GF-D8 (cell line): ENCODE measurements at regions not wholly inside any gene's neighbourhood (a gene's known extent, or its start where the extent isn't known, plus 50 kb on each side); places are given as distances from the start of the nearest gene placed in this dataset.

Source experiments
- DNase-seq: peaks from one replicate; lab custom pipeline; 2025; lab: John Stamatoyannopoulos, UW

DNA sequence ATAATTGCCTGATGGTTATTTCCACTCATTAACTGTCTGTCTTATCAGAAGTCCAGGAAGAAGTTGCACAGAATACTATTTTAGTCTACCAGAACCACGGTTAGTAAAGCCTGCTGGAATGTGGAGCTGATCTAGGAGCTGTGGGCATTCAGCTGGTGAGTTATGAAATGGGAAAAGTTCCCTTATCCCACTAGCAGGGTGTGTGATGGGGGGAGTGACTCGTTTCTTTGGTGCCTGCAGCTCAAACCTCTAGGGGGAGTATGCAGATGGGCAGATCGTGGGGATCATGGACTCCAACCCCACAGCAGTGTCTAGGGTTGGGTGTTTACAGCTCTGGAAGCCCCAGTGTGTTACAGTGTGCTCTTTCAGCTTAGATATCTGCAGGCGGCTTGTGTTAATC lies 305.7 kb upstream of the BOD1L1 start:
- DNase-seq: no peak

DNA sequence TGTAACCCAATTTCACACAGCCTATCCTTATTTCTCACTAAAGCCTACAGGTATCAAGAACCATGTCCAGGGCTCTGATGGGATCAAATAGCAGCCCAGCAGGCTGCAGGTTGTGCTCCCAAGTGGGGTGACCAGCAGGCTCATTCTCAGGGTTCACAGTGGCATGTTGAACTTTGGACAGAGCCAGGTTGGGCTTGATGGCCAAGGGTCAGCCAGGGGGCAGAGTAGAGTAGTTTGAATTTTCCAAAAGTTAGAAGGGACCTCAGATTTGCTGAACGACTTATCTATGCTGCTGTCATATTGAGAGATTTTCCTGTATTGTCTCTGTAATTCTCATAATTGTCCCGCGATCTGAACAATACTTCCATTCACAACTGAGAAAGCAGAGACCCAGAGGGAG lies 310.8 kb upstream of the BOD1L1 start:
- DNase-seq: no peak

DNA sequence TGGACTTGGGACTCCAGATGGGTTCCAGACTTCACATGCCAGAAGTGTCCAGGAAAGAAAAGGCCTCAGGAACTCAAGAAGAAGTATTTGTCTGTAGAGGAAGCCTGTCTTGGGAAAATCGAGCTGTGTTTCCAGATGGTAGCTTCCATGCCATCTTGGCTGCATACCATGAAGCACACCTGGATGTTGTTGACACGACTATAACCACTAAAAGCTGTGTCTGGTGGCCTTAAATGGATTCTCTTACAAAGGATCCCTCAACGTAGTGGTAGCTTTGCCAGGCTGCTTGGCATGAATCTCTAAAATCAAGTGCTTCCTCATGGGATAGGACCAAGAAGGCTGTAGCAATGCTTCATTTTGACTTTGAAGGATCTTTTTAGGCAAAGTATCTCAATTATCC lies 313.4 kb upstream of the BOD1L1 start:
- no peak for DNase-seq

DNA sequence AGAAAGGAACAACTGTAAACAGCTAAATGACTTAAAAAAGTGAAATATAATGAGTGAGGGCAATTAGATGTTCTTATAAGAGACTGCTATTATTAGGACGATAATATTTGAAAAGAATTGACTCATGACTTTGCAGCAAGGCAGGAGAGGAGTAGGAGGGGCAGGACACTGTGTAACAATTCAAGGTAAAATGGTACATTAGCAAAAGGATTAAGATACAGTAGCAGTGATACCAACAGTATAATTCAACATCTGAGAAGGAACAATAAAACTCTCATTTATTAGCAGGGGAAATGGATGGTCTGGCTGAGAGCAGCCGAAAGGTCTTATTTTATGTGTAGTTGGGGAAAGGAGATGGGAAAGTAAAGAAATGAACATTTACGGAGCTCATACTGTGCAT lies 315.5 kb upstream of the BOD1L1 start:
- no peak for DNase-seq

DNA sequence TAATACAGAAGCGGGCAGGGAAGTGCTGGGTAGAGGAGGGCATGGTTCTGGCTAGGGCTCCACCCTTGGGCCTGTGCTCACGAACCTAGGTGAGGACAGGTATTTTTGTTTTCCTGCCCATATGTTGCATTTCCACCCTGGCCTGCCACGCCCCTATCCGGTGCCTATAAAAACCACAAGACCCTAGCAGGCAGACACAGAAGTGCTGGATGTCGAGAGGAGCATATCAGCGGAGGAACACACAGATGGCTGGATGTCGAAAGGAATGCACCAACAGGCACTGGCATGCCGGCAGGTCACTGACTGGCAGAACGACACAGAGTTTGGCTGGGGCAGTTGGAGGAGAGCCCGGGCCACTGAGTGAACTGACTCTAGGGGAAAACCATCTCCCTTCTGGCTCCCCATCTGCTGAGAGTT lies 316.6 kb upstream of the BOD1L1 start:
- no peak for DNase-seq

DNA sequence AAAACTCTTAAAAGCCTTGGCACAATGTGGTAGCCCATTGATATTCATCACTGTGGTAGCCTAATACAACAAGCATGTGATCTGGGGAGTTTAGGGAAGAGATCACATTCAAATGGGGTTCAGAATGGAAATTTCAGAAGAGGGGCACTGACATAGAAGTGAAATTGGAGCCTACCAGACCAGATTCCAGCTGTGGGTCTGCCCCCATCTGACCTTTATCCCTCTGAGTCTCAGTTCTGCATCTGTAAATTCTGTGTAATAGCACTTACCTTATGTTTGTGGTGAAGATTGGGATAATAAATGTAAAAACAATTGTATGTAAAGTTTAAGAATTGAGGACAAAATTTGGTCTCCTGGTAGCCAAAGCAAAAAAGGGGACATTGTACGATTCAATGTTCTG lies 320.4 kb upstream of the BOD1L1 start:
- no peak for DNase-seq

DNA sequence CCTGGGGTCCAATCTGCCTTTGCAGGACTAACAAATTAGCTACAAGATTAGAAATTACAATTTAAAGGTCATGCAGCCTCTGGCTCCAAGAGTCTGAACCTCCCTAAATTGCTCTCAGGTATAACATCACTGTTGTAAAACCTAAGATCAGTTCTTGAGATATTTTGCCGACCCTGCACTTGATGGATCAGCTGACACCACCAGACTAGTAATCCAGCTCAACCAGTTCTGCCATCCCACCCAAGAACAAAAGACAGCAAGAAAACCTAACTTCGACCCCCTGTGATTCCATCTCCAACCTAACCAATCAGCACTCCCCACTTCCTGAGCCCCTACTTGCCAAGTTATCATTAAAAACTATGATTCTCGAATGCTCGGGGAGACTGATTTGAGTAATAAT lies 323.0 kb upstream of the BOD1L1 start:
- DNase-seq: no peak

DNA sequence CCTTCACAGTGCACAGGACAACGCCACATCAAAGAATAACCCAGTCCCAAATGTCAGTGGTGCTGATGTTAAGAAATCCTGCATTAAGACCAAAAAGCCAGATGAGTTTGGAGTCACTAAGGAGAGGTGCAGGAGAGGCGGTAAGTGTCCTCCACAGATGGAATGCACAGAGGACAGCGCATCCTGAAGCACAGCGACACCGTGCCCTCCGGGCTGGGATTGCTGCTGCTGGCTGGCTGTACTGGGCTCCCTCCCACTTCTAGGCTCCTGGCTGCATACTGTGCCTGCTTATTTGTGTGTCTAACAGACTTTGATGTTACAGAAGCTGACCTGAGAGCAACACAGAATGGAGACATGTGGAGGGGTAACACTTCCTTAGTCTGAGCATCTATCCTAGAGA lies 325.6 kb upstream of the BOD1L1 start:
- no peak for DNase-seq

DNA sequence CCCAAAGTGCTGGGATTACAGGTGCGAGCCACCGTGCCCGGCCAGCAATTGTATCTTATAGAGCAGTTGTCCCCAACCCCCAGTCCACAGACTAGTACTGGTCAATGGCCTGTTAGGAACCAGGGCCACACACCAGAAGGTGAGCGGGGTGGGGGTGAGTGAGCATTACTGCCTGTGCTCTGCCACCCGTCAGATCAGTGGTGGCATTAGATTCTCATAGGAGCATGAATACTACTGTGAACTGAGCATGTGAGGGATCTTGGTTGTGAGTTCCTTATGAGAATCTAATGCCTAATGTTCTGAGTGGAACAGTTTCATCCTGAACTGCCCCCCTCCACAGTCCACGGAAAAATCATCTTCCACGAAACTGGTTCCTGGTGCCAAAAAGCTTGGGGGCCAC lies 328.0 kb upstream of the BOD1L1 start:
- no peak for DNase-seq

DNA sequence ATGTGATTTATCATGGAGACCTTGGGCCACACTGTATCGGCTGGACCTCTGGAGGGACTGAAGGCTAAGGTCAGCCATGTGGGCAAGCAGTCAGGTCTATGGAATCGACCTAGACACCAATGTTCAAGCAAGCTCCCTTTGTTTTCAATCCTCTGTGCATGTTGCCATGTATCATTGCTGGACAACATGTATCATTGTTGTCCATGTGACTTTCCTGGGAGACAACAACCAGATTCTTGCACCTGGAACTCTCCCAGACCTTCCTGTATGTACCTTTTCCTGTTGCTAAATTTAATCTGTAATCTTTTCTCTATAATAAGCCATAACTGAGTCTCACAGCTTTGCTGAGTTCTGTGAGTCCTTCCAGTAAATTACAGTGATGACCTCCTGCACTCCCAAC lies 329.4 kb upstream of the BOD1L1 start:
- DNase-seq: no peak

DNA sequence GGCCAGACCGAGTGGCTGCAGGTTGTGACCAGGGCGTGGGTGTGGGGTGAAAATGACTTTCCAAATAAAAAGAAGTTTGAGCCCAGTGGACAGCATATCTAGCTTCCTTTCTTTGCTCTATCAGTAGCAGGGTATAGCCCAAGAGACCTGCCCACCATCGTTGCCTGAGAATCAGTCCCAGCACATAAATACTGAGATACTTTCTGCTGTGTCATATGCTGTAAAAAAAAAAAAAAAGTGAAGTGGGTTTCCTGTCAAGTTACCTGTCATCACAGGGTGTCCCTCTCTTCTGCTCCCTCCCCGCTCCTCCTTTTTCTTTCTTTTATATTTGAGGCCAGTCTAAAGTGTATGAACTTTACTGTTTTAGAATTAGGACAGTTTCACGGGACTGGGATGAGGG lies 330.3 kb upstream of the BOD1L1 start:
- DNase-seq: no peak

DNA sequence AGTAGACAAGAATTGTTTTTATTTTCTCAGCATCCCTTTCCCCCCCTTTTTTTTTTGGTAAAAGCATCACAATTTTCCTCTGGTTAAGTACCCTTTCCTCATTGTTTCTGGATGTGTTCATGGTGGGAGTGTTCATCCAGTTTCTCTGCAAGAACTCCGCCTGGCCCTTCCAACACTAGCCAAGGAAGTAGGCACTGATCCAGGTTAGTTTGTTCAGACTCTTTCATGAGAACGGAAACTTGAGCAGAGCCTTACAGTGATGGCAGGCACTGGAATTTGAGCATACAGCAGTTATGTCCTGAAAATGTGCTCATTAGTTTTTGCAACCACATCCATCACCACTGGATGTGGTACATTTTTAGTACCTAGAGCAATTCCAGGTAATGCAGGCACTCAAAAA lies 336.1 kb upstream of the BOD1L1 start:
- DNase-seq: no peak

DNA sequence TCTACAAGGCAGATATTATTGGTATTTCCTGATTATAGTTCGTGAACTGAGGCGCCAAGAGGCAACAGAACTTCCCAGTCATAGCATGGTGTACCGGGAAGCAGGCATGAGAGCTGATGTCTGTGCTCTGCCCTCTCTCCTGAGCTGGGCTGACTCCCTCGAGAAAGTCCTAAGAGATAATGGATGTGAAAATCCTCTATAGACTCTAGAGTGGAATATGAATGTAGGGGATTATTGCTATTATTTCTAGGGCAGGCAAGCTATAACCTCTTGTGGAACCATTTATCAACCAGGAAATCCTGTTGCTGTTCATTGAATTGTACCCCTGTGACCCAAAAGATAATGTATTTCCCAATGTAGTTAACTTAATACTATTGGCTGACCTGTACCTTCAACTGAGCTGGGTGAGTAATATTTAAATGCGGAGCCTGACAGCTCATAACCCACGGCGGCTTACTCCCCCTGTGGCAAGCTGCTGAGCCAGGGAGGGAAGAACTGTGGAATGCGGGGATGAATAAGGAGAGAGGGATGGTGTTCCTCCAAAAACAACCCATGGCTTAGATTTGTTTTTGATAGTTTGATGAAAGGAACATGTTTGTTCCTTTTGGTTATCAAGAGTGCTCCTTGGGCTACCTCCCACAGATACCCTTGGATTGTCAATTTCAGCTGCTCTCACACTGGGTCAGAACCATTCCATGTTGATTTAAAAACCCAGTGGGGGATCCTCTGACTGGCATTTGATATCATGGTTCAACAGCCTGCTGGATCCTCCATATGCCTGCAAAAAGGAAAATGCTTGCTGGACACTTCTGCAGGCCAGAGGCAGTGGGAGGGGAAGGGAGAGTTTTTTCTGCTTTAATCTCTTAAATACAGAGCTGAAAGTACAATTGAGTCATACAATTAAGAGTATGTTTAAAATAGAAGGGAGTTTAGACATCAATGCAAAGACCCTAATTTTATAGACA lies 339.0 kb upstream of the BOD1L1 start:
- no peak for DNase-seq

DNA sequence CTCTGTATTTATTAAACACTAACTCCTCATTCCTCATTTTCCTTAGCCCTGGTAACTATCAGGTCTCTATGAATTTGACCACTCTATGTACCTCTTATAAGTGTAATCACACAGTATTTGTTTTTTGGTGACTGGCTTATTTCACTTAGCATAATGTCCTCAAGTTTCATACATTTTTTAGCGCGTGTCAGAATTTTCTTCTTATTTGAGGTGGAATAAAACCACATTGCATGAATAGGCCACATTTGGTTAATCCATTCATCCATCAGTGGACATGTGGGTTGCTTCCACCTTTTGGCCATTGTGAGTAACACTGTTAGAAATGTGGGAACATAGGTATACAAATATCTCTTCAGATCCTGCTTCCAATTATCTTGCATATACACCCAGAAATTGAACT lies 341.2 kb upstream of the BOD1L1 start:
- no peak for DNase-seq

DNA sequence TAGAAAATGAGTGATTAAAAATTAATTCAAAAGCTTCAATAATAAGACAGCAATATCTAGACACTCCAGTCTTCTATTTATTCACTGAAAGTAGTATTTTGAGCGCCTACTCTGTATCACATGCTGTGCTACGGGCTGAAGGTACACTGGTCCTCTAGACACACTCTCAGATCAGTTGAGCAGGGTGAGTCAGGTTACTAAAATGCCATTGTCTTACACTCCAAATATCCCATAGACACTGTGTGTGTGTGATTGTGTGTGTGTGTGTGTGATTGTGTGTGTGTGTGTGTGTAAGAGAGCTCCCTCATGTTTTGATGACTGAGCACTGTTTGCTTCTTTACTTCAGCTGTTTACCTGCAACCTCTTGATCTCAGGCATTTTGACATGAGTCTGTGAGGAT lies 342.8 kb upstream of the BOD1L1 start:
- DNase-seq: no peak

DNA sequence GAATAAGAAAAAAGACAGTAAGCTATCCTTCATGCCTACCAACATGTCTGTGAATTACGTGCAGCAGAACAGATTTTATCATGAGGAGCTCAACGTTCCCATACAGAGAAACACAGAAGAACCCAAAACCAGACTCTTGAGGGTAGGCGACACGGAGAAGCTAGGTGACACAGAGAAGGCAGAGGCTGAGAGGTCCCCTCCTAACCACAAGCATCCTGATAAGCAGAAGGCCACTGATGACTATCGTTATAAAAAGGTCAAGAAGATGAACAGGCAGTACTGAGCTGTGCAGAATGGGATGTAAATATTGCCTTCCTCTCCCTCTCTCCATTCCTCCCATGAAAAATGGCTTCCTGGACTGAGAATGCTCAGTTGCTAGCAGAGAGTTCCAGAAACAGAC lies 350.2 kb upstream of the BOD1L1 start:
- DNase-seq: no peak

DNA sequence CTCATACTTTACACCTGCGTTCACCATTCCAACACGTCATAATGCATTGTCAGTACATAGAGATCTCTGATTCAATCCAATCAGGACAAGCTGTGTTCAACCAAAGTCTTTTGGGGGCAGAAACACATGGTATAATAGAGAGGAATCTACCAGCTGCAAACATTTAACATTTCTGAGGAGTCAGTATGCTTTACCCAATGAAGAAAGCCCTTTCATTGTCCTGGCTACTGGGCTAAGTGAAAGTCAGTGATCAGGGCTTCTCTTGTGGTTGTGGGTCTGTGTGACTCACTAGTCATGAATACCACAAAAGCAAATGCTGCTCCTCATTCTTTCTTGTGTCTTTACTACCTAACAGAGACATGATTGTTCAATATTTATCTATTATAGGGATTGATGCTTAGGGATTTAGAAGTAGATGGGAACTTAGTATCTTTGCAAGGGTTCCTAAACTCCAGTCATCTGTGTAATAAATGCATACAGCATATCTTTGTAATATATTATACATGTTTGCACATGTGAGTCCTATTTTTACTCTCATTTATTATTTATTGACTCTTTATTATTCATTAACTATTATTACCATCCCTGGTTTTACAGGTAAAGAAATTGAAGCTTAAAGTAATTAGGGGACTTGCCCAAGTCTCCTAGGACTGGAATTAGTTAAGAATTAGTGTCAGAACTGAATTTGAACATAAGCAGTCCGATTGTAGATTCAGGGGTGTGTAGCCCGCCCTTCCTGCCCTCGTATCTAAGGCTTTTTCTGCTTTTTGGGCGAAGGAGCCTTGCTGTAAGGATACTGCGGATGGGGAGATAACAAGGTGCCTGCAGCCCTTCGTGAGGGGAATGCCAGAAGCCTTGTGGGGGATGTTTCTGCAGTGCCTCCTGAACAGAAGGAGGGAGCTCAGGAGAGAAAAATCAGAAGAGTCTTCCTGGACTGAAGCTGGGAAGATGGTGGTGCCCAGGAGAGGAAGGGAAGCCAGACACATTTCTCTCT lies 353.1 kb upstream of the BOD1L1 start:
- no peak for DNase-seq

DNA sequence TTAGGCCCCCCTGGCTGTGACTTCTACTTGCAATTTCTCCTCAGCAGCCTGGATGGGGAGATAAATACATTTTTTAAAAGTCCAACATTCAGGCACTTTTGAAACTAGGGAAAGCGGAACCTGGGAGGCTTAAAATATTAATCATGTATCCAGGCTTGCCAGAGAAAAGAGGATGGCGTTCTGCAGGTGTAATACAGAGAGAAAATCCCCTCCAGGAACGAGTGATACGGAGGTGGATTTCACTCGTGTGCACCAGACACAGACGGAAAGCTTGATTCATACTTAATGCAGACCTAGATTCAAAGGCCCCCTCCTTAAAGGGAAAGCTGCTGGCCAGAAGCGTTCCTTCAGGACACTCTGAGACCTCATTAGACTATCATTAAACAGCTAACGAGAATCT lies 354.0 kb upstream of the BOD1L1 start:
- DNase-seq: no peak

DNA sequence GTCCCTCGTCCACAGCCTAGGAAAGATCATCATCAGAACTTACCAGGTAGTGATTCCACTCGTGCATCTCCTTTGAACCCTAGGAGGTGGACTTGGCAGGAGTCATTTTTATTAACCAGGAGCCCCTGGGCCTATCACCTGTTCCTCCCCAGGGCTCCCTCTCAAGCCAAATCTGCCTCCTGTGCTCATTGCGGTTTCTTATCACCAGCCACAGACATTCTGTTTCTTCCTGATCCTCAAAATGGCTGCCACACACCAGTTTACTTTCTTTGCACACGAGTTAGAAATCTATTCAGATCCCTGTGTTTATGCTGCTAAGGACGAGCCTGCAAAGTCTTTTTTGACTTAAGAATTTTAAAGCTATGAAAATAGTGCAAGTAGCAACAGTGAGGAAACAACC lies 354.5 kb upstream of the BOD1L1 start:
- DNase-seq: peak; percentile 39

DNA sequence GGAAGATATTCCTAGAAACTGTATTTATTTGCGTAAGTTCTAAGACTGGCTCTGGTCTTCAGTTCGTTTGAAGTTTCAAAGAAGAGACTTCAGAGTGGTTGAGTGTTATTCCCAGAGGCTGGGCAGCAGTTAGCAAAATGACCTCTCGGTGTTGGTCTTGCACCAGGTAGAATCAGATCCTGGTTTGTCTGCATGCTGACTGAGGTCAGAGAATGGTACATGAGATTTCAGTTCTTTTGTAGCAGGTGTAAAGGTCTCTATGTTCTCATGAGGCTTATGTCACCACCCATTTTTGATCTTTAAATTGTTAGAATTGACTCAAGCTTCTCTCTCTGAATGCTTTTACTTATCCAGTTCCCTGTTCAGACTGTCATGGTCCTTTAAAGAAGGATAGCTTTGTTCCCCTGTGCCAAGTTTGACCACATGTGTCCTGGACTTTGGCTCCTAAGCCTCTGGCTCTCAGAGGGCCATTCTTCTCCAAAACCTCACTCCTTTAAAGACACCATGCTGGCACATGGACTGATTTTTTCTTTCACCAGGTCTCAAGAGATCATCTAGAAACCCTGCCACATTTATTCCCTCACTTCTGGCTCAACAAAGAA lies 355.8 kb upstream of the BOD1L1 start:
- DNase-seq: no peak

DNA sequence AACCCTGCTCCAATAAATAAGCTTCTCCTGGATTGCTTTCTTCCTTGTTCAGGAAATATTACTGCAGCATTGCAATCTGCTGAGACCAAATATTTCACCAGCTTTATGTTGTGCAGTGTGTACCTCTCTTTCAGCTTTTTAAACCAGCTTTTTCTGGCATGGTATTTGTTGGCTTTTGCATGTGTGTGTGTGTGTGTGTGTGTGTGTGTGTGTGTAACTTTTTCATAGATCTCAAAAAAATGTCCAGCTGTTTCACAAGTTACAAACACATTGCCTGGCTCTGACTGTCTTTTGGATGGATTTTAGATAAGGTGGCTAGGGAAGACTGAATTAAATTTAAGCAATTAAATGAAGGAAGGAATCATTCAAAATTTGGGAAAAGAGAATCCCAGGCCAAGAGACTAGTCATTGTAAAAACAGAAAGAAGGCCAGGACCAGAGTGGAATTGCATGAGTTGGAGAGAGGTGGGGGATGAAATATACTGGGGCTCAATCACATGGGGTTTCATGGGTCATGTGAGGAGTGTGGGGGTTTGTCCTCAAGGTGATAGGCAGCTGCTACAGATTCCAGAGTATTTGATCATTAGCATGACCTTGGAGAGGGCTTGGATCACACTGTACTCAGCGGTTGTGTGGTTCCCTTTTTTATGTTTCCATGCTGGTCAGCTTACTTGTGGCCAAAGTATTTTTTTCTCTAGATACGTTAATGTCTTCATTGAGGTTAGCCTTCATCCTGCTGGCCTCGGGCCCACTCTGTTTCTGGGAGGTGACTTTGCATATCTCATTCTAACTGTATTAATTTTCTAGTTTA lies 357.7 kb upstream of the BOD1L1 start:
- DNase-seq: no peak

DNA sequence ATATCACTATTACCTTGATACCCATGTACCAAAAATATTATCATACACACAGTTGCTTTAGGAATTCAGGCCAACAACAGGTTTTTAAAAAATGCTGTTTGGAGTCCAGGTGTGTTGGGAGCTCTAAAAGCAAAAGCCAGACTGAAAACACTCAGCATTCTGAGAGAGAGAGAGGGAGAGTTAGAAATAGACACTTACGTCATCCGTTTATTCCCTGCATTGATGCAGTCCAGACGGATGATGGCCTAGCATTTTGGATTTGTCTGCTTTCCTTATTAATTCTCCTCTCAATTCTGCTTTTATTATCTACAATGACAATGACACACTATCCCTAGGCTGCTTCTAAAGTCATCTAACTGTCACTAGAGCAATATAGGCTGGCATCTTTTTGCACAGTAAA lies 358.3 kb upstream of the BOD1L1 start:
- no peak for DNase-seq
